ENCODE measurements at regions not wholly inside any gene's neighbourhood (a gene's known extent, or its start where the extent isn't known, plus 50 kb on each side); places are given as distances from the start of the nearest gene placed in this dataset.
A peak's percentile ranks its signal among the peaks of the same experiment; 100 is the strongest.

DNA sequence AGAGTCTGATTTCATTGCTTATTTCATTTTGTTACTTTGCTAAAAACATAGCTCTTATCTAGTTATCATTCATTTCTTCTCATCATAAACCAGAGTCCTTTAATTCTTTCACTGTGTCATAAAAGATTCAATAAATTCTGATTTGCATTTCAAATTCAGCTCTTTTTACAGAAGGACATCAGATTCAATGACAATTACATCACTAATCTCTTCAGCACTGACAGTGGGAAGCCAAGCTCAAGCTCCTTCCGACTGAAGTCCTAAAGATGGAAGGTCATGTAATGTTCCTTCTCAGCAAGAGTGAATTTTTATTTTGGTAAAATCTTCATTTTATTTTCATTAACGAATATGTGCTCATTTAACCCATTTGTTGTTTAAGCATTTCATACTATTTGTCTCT lies 530.7 kb upstream of the ADGRL2 start:
- 83% methylated on average over 2 of the region's 2 CpGs; no CpG with 5 or more reads in 1 of the 2 experiments for WGBS, 2 experiments (ENCODE audit: extremely low coverage in 1 of 2, insufficient coverage in 1 of 2, insufficient read length in 1 of 2, insufficient replicate concordance in 2 of 2, low coverage in 1 of 2, low lambda C conversion rate in 2 of 2, missing lambda C conversion rate in 1 of 2)
- no peaks in the 10 kb centered on the region for H3K79me2 ChIP-seq (ENCODE audit: control insufficient read depth in 1 of 2, insufficient read depth in 2 of 2, low read length in 2 of 2)
- no peak overlapping the region for H3K14ac ChIP-seq (ENCODE audit: insufficient read length)
- H2AK5ac ChIP-seq (ENCODE audit: low read depth, low read length), result no peak overlapping the region
- H4K20me1 ChIP-seq (replicated peaks in 1 of 2; ENCODE audit: control insufficient read depth in 1 of 2, insufficient read depth in 2 of 2, low read length in 2 of 2), result no peaks in the 10 kb centered on the region
- no peak overlapping the region for H3K4me3 ChIP-seq (ENCODE audit: extremely low read depth in 1 of 4, insufficient read depth in 2 of 4, low read depth in 3 of 4, low read length in 4 of 4)
- no peak overlapping the region for H2BK12ac ChIP-seq (ENCODE audit: low read depth, low read length)
- DNase-seq (ENCODE audit: low read depth in 1 of 2, low spot score in 2 of 2) (no peak), FAIRE-seq (peak; percentile 62)
- no peak overlapping the region for H3K56ac ChIP-seq (replicated peaks; ENCODE audit: insufficient read length, low read depth, low read length)
- no peaks in the 10 kb centered on the region for H3K79me1 ChIP-seq (ENCODE audit: low read depth, low read length)
- H3K9me3 ChIP-seq (ENCODE audit: insufficient read depth in 2 of 2, low read depth in 1 of 2, low read length in 1 of 2), result no peaks in the 10 kb centered on the region
- no peak overlapping the region for H3K18ac ChIP-seq (ENCODE audit: extremely low read depth, low read length)
- H4K91ac ChIP-seq (replicated peaks; ENCODE audit: insufficient read length, low read length), result no peak overlapping the region
- no peaks in the 10 kb centered on the region for H3K27me3 ChIP-seq (replicated peaks in 1 of 4; ENCODE audit: control insufficient read depth in 3 of 4, extremely low read depth in 1 of 4, insufficient read depth in 3 of 4, low read length in 3 of 4)
- H2BK120ac ChIP-seq (replicated peaks; ENCODE audit: low read depth, low read length), result no peak overlapping the region
- no peak overlapping the region for H4K8ac ChIP-seq (ENCODE audit: extremely low read depth, insufficient read depth, low read length)
- no peak overlapping the region for H2BK20ac ChIP-seq (ENCODE audit: low read length)
- H3K27ac ChIP-seq (ENCODE audit: low read depth, low read length), result no peak overlapping the region
- no peak overlapping the region for H2BK15ac ChIP-seq (ENCODE audit: low read length)
- ChIA-PET CTCF (ENCODE audit: partially characterized antibody) (interaction anchor here (1.2 kb wide), 1 partner anchor 9 kb away, joined by 3 read pairs; no protein-coding TSS in a partner anchor), POLR2A (ENCODE audit: partially characterized antibody) (no interaction called here)
- no peaks in the 10 kb centered on the region for H3K23me2 ChIP-seq (ENCODE audit: low read depth, low read length)
- H3K36me3 ChIP-seq (ENCODE audit: control insufficient read depth in 2 of 4, insufficient read depth in 4 of 4, low read length in 3 of 4), result no peaks in the 10 kb centered on the region
- no peak overlapping the region for H3K9ac ChIP-seq (replicated peaks in 1 of 4; ENCODE audit: extremely low read depth in 1 of 4, low read depth in 3 of 4, low read length in 3 of 4)
- H3K4me1 ChIP-seq (replicated peaks in 1 of 4; ENCODE audit: control insufficient read depth in 3 of 4, insufficient read depth in 4 of 4, low read length in 3 of 4), result peaks cover 2 to 4% (median 3%) of the 10 kb centered on the region in 4 experiments; a peak in 5 of 7 replicates
- H4K5ac ChIP-seq (ENCODE audit: insufficient read length, low read depth, low read length), result no peak overlapping the region
- H3K4me2 ChIP-seq (ENCODE audit: insufficient read depth in 1 of 2, low read depth in 2 of 2, low read length in 2 of 2), result no peak overlapping the region
- H2BK5ac ChIP-seq (ENCODE audit: low read depth, low read length), result no peak overlapping the region
- no peak overlapping the region for H2AFZ ChIP-seq (ENCODE audit: low read length)
- H3K23ac ChIP-seq (ENCODE audit: insufficient read length), result no peak overlapping the region
- H3K4ac ChIP-seq (replicated peaks; ENCODE audit: insufficient read length, low read depth, low read length), result no peak overlapping the region
- TF ChIP-seq RAD21 (IDR thresholded peaks at IDR 0.05 in 1 of 2, conservative IDR thresholded peaks at IDR 0.05 in 1 of 2; ENCODE audit: low read depth in 2 of 2, low read length in 2 of 2) (no peak), KDM1A (IDR thresholded peaks at IDR 0.05; ENCODE audit: borderline replicate concordance, low read length) (no peak), TBP (IDR thresholded peaks at IDR 0.05; ENCODE audit: low read depth, low read length) (no peak), POLR2AphosphoS5 (IDR thresholded peaks at IDR 0.05; ENCODE audit: low read depth, low read length) (no peak), SAP30 (IDR thresholded peaks at IDR 0.05; ENCODE audit: insufficient read depth, insufficient replicate concordance, low read length) (no peak), RNF2 (IDR thresholded peaks at IDR 0.05; ENCODE audit: borderline replicate concordance, low read depth, low read length, missing control alignments, poor library complexity, severe bottlenecking) (no peak), EZH2 (IDR thresholded peaks at IDR 0.05; ENCODE audit: low read depth, low read length, severe bottlenecking) (no peak), SIN3A (conservative IDR thresholded peaks at IDR 0.05 in 1 of 2, IDR thresholded peaks at IDR 0.05 in 1 of 2; ENCODE audit: low read depth in 1 of 2, low read length in 2 of 2) (no peak), CHD2 (IDR thresholded peaks at IDR 0.05; ENCODE audit: low read length) (no peak), EGR1 (IDR thresholded peaks at IDR 0.05; ENCODE audit: borderline replicate concordance, low read depth, low read length) (no peak), CBX8 (IDR thresholded peaks at IDR 0.05; ENCODE audit: borderline replicate concordance, low read depth, low read length) (no peak)
- TF ChIP-seq, protein P1, sequence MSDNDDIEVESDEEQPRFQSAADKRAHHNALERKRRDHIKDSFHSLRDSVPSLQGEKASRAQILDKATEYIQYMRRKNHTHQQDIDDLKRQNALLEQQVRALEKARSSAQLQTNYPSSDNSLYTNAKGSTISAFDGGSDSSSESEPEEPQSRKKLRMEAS (IDR thresholded peaks at IDR 0.05), result no peak
- TF ChIP-seq, protein P2, sequence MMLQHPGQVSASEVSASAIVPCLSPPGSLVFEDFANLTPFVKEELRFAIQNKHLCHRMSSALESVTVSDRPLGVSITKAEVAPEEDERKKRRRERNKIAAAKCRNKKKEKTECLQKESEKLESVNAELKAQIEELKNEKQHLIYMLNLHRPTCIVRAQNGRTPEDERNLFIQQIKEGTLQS (IDR thresholded peaks at IDR 0.05; ENCODE audit: insufficient read depth, low read depth, low read length), result no peak

All from H1 (cell line).